Karpas-422 (cell line): ENCODE measurements at regions not wholly inside any gene's neighbourhood (a gene's known extent, or its start where the extent isn't known, plus 50 kb on each side); places are given as distances from the start of the nearest gene placed in this dataset.

Experiments used
- DNase-seq: peaks from one replicate; pipeline ENCODE4 v3.0.0-alpha.2; 2015
- H2AFZ ChIP-seq: fragments of 200-600 bp; sonication (generic); 2 replicates; pipeline ENCODE4 v1.6.1; 2014; ENCODE audit warnings: antibody characterized with exemption, low read length, mixed read lengths
- H3K27ac ChIP-seq: fragments of 200-600 bp; sonication (generic); 2 replicates; pipeline ENCODE4 v1.5.1; 2014; ENCODE audit warnings: mild to moderate bottlenecking, low read length, moderate library complexity
- H3K27me3 ChIP-seq: fragments of 200-600 bp; sonication (generic); 2 replicates; pipeline ENCODE4 v1.6.1; 2014; ENCODE audit warnings: low read length, mixed read lengths
- H3K36me3 ChIP-seq: fragments of 200-600 bp; sonication (generic); 2 replicates; pipeline ENCODE4 v1.6.1; 2014; ENCODE audit warnings: low read length, mixed read lengths; ENCODE audit not compliant: insufficient read depth
- H3K4me1 ChIP-seq: fragments of 200-600 bp; sonication (generic); 2 replicates; pipeline ENCODE4 v1.6.1; 2014; ENCODE audit warnings: mild to moderate bottlenecking, low read length, mixed read lengths
- H3K4me2 ChIP-seq: fragments of 200-600 bp; sonication (generic); 2 replicates; pipeline ENCODE4 v1.6.1; 2014; ENCODE audit warnings: low read length, low read depth, mild to moderate bottlenecking; ENCODE audit not compliant: poor library complexity, severe bottlenecking
- H3K4me3 ChIP-seq: fragments of 200-600 bp; sonication (generic); 2 replicates; pipeline ENCODE4 v1.5.1; 2014; ENCODE audit warnings: mild to moderate bottlenecking, antibody characterized with exemption, low read length, mixed read lengths
- H3K79me2 ChIP-seq: fragments of 200-600 bp; sonication (generic); 2 replicates; pipeline ENCODE4 v1.6.1; 2014; ENCODE audit warnings: mild to moderate bottlenecking, low read length, mixed read lengths
- H3K9ac ChIP-seq: fragments of 200-600 bp; sonication (generic); 2 replicates; pipeline ENCODE4 v1.6.0; 2014; ENCODE audit warnings: low read length
- H3K9me2 ChIP-seq: fragments of 200-600 bp; sonication (generic), shearing (Covaris generic); replicated peaks from 2 replicates; pipeline ENCODE4 v1.6.0; 2014; ENCODE audit warnings: mild to moderate bottlenecking, low read length, moderate library complexity; ENCODE audit not compliant: insufficient read depth
- H3K9me3 ChIP-seq: fragments of 300-700, 200-600 bp; sonication (generic); 2 replicates; pipeline ENCODE4 v1.6.1; 2014; ENCODE audit warnings: low read length, mixed read lengths
- H4K20me1 ChIP-seq: fragments of 200-600 bp; sonication (generic); 2 replicates; pipeline ENCODE4 v1.6.1; 2014; ENCODE audit warnings: mild to moderate bottlenecking, antibody characterized with exemption, low read length, low read depth; ENCODE audit not compliant: insufficient read depth

GRCh38 chr16:59655031-59655430 is 920.9 kb upstream of the GOT2 start:
- no peak overlapping the region for H2AFZ ChIP-seq
- no peaks in the 10 kb centered on the region; the same call in 1 of the 2 replicates for H3K9me3 ChIP-seq
- H3K4me1 ChIP-seq, result no peaks in the 10 kb centered on the region

GRCh38 chr16:59654455-59654854 is 920.3 kb upstream of the GOT2 start:
- no peaks in the 10 kb centered on the region for H3K27me3 ChIP-seq
- H3K4me1 ChIP-seq, result no peaks in the 10 kb centered on the region
- no peak overlapping the region for H2AFZ ChIP-seq
- H3K79me2 ChIP-seq, result no peaks in the 10 kb centered on the region
- no peaks in the 10 kb centered on the region for H3K9me2 ChIP-seq
- no peak overlapping the region for H3K4me3 ChIP-seq
- H3K9me3 ChIP-seq, result no peaks in the 10 kb centered on the region; the same call in 1 of the 2 replicates
- H3K36me3 ChIP-seq, result no peaks in the 10 kb centered on the region
- DNase-seq, result no peak
- H4K20me1 ChIP-seq, result no peaks in the 10 kb centered on the region
- no peak overlapping the region for H3K4me2 ChIP-seq
- H3K9ac ChIP-seq, result no peak overlapping the region
- H3K27ac ChIP-seq, result no peak overlapping the region

More at GRCh38 chr16:59655031-59655430, 920.9 kb upstream of the GOT2 start:
- Histone ChIP-seq H3K27me3 (no peaks in the 10 kb centered on the region), H3K9me2 (no peaks in the 10 kb centered on the region), H3K27ac (no peak overlapping the region), H3K36me3 (no peaks in the 10 kb centered on the region), H3K9ac (no peak overlapping the region), H3K4me2 (no peak overlapping the region), H4K20me1 (no peaks in the 10 kb centered on the region), H3K79me2 (no peaks in the 10 kb centered on the region), H3K4me3 (no peak overlapping the region)
- no peak for DNase-seq

- no peak for DNase-seq
- Histone ChIP-seq H2AFZ (no peak overlapping the region), H3K9me3 (peaks cover 7% of the 10 kb centered on the region), H3K27me3 (no peaks in the 10 kb centered on the region), H3K4me2 (no peak overlapping the region), H3K36me3 (no peaks in the 10 kb centered on the region), H3K9me2 (no peaks in the 10 kb centered on the region), H3K27ac (no peak overlapping the region), H3K79me2 (no peaks in the 10 kb centered on the region), H3K4me1 (no peaks in the 10 kb centered on the region), H3K9ac (no peak overlapping the region), H3K4me3 (no peak overlapping the region), H4K20me1 (no peaks in the 10 kb centered on the region)
Measured at GRCh38 chr16:59651662-59652061, 917.5 kb upstream of the GOT2 start.

- no peak overlapping the region for H3K4me3 ChIP-seq
- no peaks in the 10 kb centered on the region for H3K9me2 ChIP-seq
- DNase-seq, result no peak
- no peak overlapping the region for H3K27ac ChIP-seq
- no peak overlapping the region for H2AFZ ChIP-seq
- no peaks in the 10 kb centered on the region for H3K27me3 ChIP-seq
- no peaks in the 10 kb centered on the region for H4K20me1 ChIP-seq
- H3K9me3 ChIP-seq, result peaks cover 13% of the 10 kb centered on the region
- no peak overlapping the region for H3K9ac ChIP-seq
- no peak overlapping the region for H3K4me2 ChIP-seq
- no peaks in the 10 kb centered on the region for H3K4me1 ChIP-seq
- no peaks in the 10 kb centered on the region for H3K36me3 ChIP-seq
- no peaks in the 10 kb centered on the region for H3K79me2 ChIP-seq
Measured at GRCh38 chr16:59645194-59645593, 911.1 kb upstream of the GOT2 start.

GRCh38 chr16:59635674-59636073 is 901.6 kb upstream of the GOT2 start:
- H4K20me1 ChIP-seq, result no peaks in the 10 kb centered on the region
- no peak overlapping the region for H3K4me3 ChIP-seq
- H3K36me3 ChIP-seq, result no peaks in the 10 kb centered on the region
- H3K9ac ChIP-seq, result no peak overlapping the region
- no peaks in the 10 kb centered on the region; the same call in 1 of the 2 replicates for H3K9me2 ChIP-seq
- H3K4me2 ChIP-seq, result no peak overlapping the region
- H3K27me3 ChIP-seq, result no peaks in the 10 kb centered on the region
- DNase-seq, result no peak
- H2AFZ ChIP-seq, result no peak overlapping the region
- no peaks in the 10 kb centered on the region for H3K4me1 ChIP-seq
- no peak overlapping the region for H3K27ac ChIP-seq
- H3K9me3 ChIP-seq, result peaks cover 3% of the 10 kb centered on the region; the same call in 1 of the 2 replicates
- H3K79me2 ChIP-seq, result no peaks in the 10 kb centered on the region

GRCh38 chr16:59634951-59635350 is 900.8 kb upstream of the GOT2 start:
- Histone ChIP-seq H3K4me3 (no peak overlapping the region), H3K79me2 (no peaks in the 10 kb centered on the region), H2AFZ (no peak overlapping the region), H3K9me2 (no peaks in the 10 kb centered on the region; the same call in 1 of the 2 replicates), H3K9ac (no peak overlapping the region), H3K27ac (no peak overlapping the region), H4K20me1 (no peaks in the 10 kb centered on the region), H3K36me3 (no peaks in the 10 kb centered on the region), H3K4me1 (no peaks in the 10 kb centered on the region), H3K4me2 (no peak overlapping the region), H3K9me3 (0 out of 2 replicates have a peak, but pooled peaks cover 3% of the 10 kb centered on the region), H3K27me3 (no peaks in the 10 kb centered on the region)
- DNase-seq, result no peak

GRCh38 chr16:59634004-59634579 is 900.0 kb upstream of the GOT2 start:
- DNase-seq, result no peak
- Histone ChIP-seq H3K27me3 (no peaks in the 10 kb centered on the region), H3K9me3 (0 out of 2 replicates have a peak, but pooled peaks cover 3% of the 10 kb centered on the region), H3K9me2 (no peaks in the 10 kb centered on the region; the same call in 1 of the 2 replicates), H4K20me1 (no peaks in the 10 kb centered on the region), H3K4me1 (no peaks in the 10 kb centered on the region), H3K27ac (no peak overlapping the region), H2AFZ (no peak overlapping the region), H3K36me3 (no peaks in the 10 kb centered on the region), H3K79me2 (no peaks in the 10 kb centered on the region), H3K4me2 (no peak overlapping the region), H3K9ac (no peak overlapping the region), H3K4me3 (no peak overlapping the region)

GRCh38 chr16:59632276-59632855 is 898.2 kb upstream of the GOT2 start:
- 0 out of 2 replicates have a peak, but pooled peaks cover 3% of the 10 kb centered on the region for H3K9me3 ChIP-seq
- H3K79me2 ChIP-seq, result no peaks in the 10 kb centered on the region
- no peak overlapping the region for H3K4me2 ChIP-seq
- no peaks in the 10 kb centered on the region for H3K4me1 ChIP-seq
- H3K27me3 ChIP-seq, result no peaks in the 10 kb centered on the region
- H3K36me3 ChIP-seq, result no peaks in the 10 kb centered on the region
- DNase-seq, result no peak
- no peak overlapping the region for H2AFZ ChIP-seq
- no peaks in the 10 kb centered on the region for H3K9me2 ChIP-seq
- no peak overlapping the region for H3K27ac ChIP-seq
- no peak overlapping the region for H3K4me3 ChIP-seq
- H3K9ac ChIP-seq, result no peak overlapping the region
- H4K20me1 ChIP-seq, result no peaks in the 10 kb centered on the region
